B cell (primary cell): ENCODE measurements at regions not wholly inside any gene's neighbourhood (a gene's known extent, or its start where the extent isn't known, plus 50 kb on each side); places are given as distances from the start of the nearest gene placed in this dataset.

Experiments
- ATAC-seq: fragments of 200-7000 bp; cut with Tn5 transposase; one replicate; pipeline ENCODE4 v1.10.0; 2021; ENCODE audit warnings: low read depth, mild to moderate bottlenecking, moderate number of reproducible peaks, moderate library complexity
- CTCF ChIA-PET: fragments of 350-600 bp; sonication (Branson Sonifier 250); formaldehyde crosslinking; loops from one replicate; lab custom pipeline; 2021; ENCODE audit warnings: antibody characterized with exemption, inconsistent platforms; lab: Charles Lee
- POLR2A ChIA-PET: fragments of 350-600 bp; sonication (Branson Sonifier 250); formaldehyde crosslinking; loops from one replicate; lab custom pipeline; 2021; ENCODE audit warnings: antibody characterized with exemption; lab: Charles Lee
- DNase-seq: peaks from one replicate; pipeline ENCODE4 v3.0.0; 2013
- H2AFZ ChIP-seq: 2 replicates; pipeline ENCODE4 v1.6.1; 2012; ENCODE audit warnings: mild to moderate bottlenecking, low read depth, low read length; ENCODE audit not compliant: insufficient read depth, poor library complexity, severe bottlenecking
- H3K27ac ChIP-seq, 2 donors: 1 replicate in 1 of 2; 2 replicates in 1 of 2; pipeline ENCODE4 v1.5.1; 2012 to 2013; ENCODE audit warnings: low read length in 2 of 2, mild to moderate bottlenecking in 2 of 2, moderate library complexity in 1 of 2
- H3K27me3 ChIP-seq, 4 experiments: fragments of 200-600 bp in 1 of 4; sonication (generic) in 1 of 4; replicated peaks in 1 of 4; 1 replicate in 2 of 4; 2 replicates in 2 of 4; pipeline versions ENCODE4 v1.6.1 to v1.7.0; 2013 to 2016; ENCODE audit warnings: low read length in 3 of 4, mild to moderate bottlenecking in 2 of 4, mixed read lengths in 1 of 4, moderate library complexity in 1 of 4; ENCODE audit not compliant: insufficient read depth in 4 of 4, control insufficient read depth in 3 of 4; ENCODE audit errors: control extremely low read depth in 1 of 4
- H3K36me3 ChIP-seq, 2 experiments: replicated peaks in 1 of 2; 1 replicate in 1 of 2; 2 replicates in 1 of 2; pipeline versions ENCODE4 v1.6.1 to v1.7.1; 2013; ENCODE audit warnings: low read length in 1 of 2; ENCODE audit not compliant: insufficient read depth in 2 of 2, control insufficient read depth in 1 of 2; ENCODE audit errors: control extremely low read depth in 1 of 2, extremely low read depth in 1 of 2
- H3K4me1 ChIP-seq, 2 donors: fragments of 200-600 bp in 1 of 2; sonication (generic) in 1 of 2; 1 replicate in 1 of 2; 2 replicates in 1 of 2; pipeline versions ENCODE4 v1.5.1 to v1.6.1; 2013 to 2017; ENCODE audit warnings: low read length in 2 of 2; ENCODE audit not compliant: control insufficient read depth in 2 of 2, insufficient read depth in 2 of 2
- H3K4me2 ChIP-seq: replicated peaks from 2 replicates; pipeline ENCODE3; 2012; ENCODE audit warnings: mild to moderate bottlenecking, low read depth, low read length; ENCODE audit not compliant: poor library complexity, severe bottlenecking
- H3K4me3 ChIP-seq, 5 experiments: fragments of 200-600 bp in 1 of 5; sonication (generic) in 1 of 5; 1 replicate in 3 of 5; 2 replicates in 2 of 5; pipeline versions ENCODE4 v1.5.1 to v1.7.0; 2011 to 2016; ENCODE audit warnings: low read length in 4 of 5, mild to moderate bottlenecking in 4 of 5, low read depth in 2 of 5, control low read depth in 1 of 5, moderate library complexity in 1 of 5; ENCODE audit not compliant: insufficient read depth in 1 of 5; ENCODE audit errors: control extremely low read depth in 1 of 5, extremely low read depth in 1 of 5
- H3K79me2 ChIP-seq: fragments of 200-600 bp; sonication (generic); one replicate; pipeline ENCODE4 v1.6.0; 2016; ENCODE audit warnings: low read length; ENCODE audit not compliant: control insufficient read depth, insufficient read depth
- H3K9ac ChIP-seq: fragments of 200-600 bp; sonication (generic); 2 replicates; pipeline ENCODE4 v1.6.1; 2017; ENCODE audit warnings: mild to moderate bottlenecking, low read length, moderate library complexity
- H3K9me3 ChIP-seq, 3 donors: one replicate each; pipeline versions ENCODE4 v1.6.1 to v1.7.1; 2013; ENCODE audit warnings: low read length in 2 of 3; ENCODE audit not compliant: control insufficient read depth in 2 of 3, insufficient read depth in 1 of 3; ENCODE audit errors: control extremely low read depth in 1 of 3
- H4K20me1 ChIP-seq: 2 replicates; pipeline ENCODE4 v1.6.0; 2012; ENCODE audit warnings: mild to moderate bottlenecking, low read length; ENCODE audit not compliant: insufficient read depth, control insufficient read depth, poor library complexity, severe bottlenecking
- H3K27ac Mint-ChIP-seq: one replicate; pipeline ENCODE4 v1.8.0; 2021; ENCODE audit warnings: mixed read lengths
- H3K27me3 Mint-ChIP-seq: one replicate; pipeline ENCODE4 v1.8.0; 2021; ENCODE audit warnings: mixed read lengths
- H3K4me1 Mint-ChIP-seq: one replicate; pipeline ENCODE4 v1.8.0; 2021; ENCODE audit warnings: mixed read lengths
- H3K4me3 Mint-ChIP-seq: one replicate; pipeline ENCODE4 v1.8.0; 2021; ENCODE audit warnings: mixed read lengths
- H3K9me3 Mint-ChIP-seq: one replicate; pipeline ENCODE4 v1.8.0; 2022; ENCODE audit warnings: mixed read lengths; ENCODE audit not compliant: insufficient read depth
- EZH2 ChIP-seq: IDR thresholded peaks from 2 replicates; pipeline ENCODE4 v1.6.1; 2012; ENCODE audit warnings: borderline replicate concordance, low read depth, mild to moderate bottlenecking, moderate library complexity, low read length; ENCODE audit not compliant: insufficient read depth, poor library complexity, severe bottlenecking
- WGBS: methylation state at CpG from one replicate; pipeline ENCODE4 v1.1.5; 2013; ENCODE audit warnings: missing lambda C conversion rate; ENCODE audit not compliant: insufficient coverage; 5-methylcytosine and 5-hydroxymethylcytosine counted together
- intact Hi-C: fragments of 100-400 bp; cut with micrococcal nuclease; formaldehyde crosslinking; loops from one replicate; pipeline ENCODE4 v1.10.0; 2022
- TF ChIP-seq, protein P1 (sequence below): fragments of 200-600 bp; IDR thresholded peaks from one replicate; pipeline ENCODE4 v1.8.0; 2022; ENCODE audit warnings: antibody characterized with exemption, mild to moderate bottlenecking

DNA sequence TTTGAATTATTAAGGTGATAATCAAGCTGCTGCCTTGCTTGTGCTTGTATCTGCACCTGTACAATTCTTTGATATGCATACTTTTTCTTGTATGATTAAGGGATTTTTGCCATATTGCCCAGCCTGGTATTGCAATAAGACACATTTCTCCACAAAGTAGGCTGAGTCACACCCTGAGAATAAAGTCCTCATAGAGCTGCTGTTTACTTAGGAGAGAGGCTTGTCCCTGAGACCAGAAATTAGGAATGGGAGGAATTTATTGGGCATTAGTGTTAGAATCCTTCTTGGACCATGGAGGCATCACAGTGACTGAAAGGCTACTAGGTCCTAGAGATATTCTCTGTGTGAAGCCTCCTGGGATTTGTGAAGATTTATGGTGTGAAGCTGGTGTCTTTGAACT lies 506.8 kb upstream of the FBXO33 start:
- H3K9me3 ChIP-seq: no peaks in the 10 kb centered on the region
- no peak overlapping the region for H3K27ac ChIP-seq
- intact Hi-C loops: no loop called here
- no peaks in the 10 kb centered on the region for H4K20me1 ChIP-seq
- H3K4me3 ChIP-seq: no peak overlapping the region
- H3K4me1 Mint-ChIP-seq: no peaks in the 10 kb centered on the region
- H3K4me2 ChIP-seq: no peak overlapping the region
- POLR2A ChIA-PET: no interaction called here
- H3K4me3 Mint-ChIP-seq: no peak overlapping the region
- H3K27me3 Mint-ChIP-seq: no peaks in the 10 kb centered on the region
- DNase-seq: no peak
- no peak for TF ChIP-seq EZH2
- TF ChIP-seq, protein P1, sequence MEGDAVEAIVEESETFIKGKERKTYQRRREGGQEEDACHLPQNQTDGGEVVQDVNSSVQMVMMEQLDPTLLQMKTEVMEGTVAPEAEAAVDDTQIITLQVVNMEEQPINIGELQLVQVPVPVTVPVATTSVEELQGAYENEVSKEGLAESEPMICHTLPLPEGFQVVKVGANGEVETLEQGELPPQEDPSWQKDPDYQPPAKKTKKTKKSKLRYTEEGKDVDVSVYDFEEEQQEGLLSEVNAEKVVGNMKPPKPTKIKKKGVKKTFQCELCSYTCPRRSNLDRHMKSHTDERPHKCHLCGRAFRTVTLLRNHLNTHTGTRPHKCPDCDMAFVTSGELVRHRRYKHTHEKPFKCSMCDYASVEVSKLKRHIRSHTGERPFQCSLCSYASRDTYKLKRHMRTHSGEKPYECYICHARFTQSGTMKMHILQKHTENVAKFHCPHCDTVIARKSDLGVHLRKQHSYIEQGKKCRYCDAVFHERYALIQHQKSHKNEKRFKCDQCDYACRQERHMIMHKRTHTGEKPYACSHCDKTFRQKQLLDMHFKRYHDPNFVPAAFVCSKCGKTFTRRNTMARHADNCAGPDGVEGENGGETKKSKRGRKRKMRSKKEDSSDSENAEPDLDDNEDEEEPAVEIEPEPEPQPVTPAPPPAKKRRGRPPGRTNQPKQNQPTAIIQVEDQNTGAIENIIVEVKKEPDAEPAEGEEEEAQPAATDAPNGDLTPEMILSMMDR: no peak
- peaks cover 2% of the 10 kb centered on the region for H3K9me3 Mint-ChIP-seq
- H3K27ac Mint-ChIP-seq: no peak overlapping the region
- no peaks in the 10 kb centered on the region for H3K79me2 ChIP-seq
- no peak overlapping the region for H2AFZ ChIP-seq
- no peaks in the 10 kb centered on the region for H3K4me1 ChIP-seq
- H3K36me3 ChIP-seq: no peaks in the 10 kb centered on the region
- CTCF ChIA-PET: no interaction called here
- no peak for ATAC-seq
- no peaks in the 10 kb centered on the region for H3K27me3 ChIP-seq
- H3K9ac ChIP-seq: no peak overlapping the region

DNA sequence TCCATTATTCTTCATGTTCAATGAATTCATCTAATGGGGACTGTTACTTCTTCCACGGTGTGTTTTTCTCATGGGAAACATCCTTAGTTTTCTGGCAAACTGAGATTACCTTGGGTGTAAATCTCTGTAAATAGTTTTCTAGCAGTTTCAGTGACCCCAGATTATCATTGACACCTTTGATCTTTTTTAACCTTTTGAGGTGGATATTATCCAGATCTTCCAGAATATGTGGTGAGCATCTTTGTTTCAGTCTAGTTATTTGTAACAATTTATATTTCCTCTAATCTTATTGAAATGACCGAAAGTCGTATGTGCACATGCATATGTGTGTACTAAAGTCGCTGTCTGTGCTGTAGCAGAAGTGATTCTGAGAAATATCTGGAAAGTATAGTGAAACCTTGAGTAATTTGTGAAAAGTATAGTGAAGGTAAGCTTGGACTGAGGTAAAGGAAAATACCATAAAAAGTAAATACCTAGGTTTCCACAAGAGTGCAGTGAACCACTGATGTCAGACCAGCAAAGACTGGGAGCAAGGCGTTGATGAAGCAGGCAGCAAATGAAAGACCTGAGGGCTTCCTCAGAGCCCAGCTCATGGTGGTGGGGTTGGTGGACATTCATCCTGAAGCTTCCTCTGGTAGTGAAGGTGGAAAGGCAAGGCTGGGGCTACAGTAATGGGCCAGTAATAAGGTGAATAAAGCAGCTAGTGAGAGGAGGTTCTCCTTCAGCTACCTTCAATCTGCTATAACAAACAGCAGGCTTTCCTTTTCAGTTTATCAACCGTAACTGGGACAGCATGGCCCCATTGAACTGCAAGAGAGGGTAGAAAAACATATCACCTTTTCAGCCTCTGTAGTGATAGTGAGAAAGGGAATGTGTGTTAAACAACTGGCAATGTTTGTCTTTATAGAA lies 480.2 kb upstream of the FBXO33 start:
- Histone ChIP-seq H3K36me3 (no peaks in the 10 kb centered on the region), H3K9ac (no peak overlapping the region), H3K4me1 (no peaks in the 10 kb centered on the region), H3K27ac (no peak overlapping the region), H3K27me3 (no peaks in the 10 kb centered on the region), H3K79me2 (no peaks in the 10 kb centered on the region), H3K9me3 (no peaks in the 10 kb centered on the region), H2AFZ (no peak overlapping the region), H3K4me3 (no peak overlapping the region), H3K4me2 (no peak overlapping the region), H4K20me1 (no peaks in the 10 kb centered on the region)
- H3K4me1 Mint-ChIP-seq: no peaks in the 10 kb centered on the region
- ChIA-PET CTCF (no interaction called here), POLR2A (no interaction called here)
- H3K27ac Mint-ChIP-seq: no peak overlapping the region
- no peaks in the 10 kb centered on the region for H3K27me3 Mint-ChIP-seq
- TF ChIP-seq, protein P1: no peak
- no peak for TF ChIP-seq EZH2
- DNase-seq: no peak
- no peak overlapping the region for H3K4me3 Mint-ChIP-seq
- ATAC-seq: no peak
- intact Hi-C loops: no loop called here
- 89% methylated on average over 3 of the region's 6 CpGs for WGBS
- H3K9me3 Mint-ChIP-seq: no peaks in the 10 kb centered on the region
